ENCODE measurements at regions not wholly inside any gene's neighbourhood (a gene's known extent, or its start where the extent isn't known, plus 50 kb on each side); places are given as distances from the start of the nearest gene placed in this dataset.
"Not testable (repeated sequence)": the region's sequence is repeated elsewhere in the genome, so short reads cannot be mapped to it uniquely, and the experiment has no call there.

- no peak for DNase-seq
Measured at GRCh38 chr17:53631486-53631885, 191.2 kb upstream of the KIF2B start.

DNA sequence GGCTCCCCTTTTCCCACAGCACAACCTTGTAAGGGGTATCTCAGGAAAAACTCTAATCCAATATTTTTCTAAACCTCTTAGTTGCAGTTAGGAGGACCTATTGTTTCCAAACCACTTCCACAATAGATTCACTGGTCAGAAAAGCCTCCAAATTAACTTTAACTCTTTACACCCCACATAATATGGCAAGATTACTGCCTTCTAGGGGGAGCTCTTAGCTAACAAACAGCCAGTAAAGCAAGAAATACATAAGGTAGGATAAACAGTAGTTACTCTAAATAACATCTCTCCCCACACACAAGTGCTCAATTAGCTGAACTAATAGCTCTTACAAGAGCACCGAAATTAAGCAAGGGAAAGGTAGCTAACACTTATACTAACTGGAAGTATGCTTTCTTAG, 192.1 kb upstream of the KIF2B start:
- no peak for DNase-seq

GRCh38 chr17:53630115-53630514, 192.6 kb upstream of the KIF2B start:
- no peak for DNase-seq

GRCh38 chr17:53629188-53629587, 193.5 kb upstream of the KIF2B start:
- no peak for DNase-seq

- no peak for DNase-seq
Measured at GRCh38 chr17:53628011-53628410, 194.7 kb upstream of the KIF2B start.

GRCh38 chr17:53627511-53627910, 195.2 kb upstream of the KIF2B start:
- no peak for DNase-seq

GRCh38 chr17:53626286-53626685, 196.4 kb upstream of the KIF2B start:
- DNase-seq, result no peak

GRCh38 chr17:53619025-53619424, 203.7 kb upstream of the KIF2B start:
- DNase-seq, result no peak

- not testable (repeated sequence) for DNase-seq
Measured at GRCh38 chr17:53608208-53608607, 214.5 kb upstream of the KIF2B start.

- DNase-seq, result no peak
Measured at GRCh38 chr17:53607475-53607874, 215.3 kb upstream of the KIF2B start.

DNA sequence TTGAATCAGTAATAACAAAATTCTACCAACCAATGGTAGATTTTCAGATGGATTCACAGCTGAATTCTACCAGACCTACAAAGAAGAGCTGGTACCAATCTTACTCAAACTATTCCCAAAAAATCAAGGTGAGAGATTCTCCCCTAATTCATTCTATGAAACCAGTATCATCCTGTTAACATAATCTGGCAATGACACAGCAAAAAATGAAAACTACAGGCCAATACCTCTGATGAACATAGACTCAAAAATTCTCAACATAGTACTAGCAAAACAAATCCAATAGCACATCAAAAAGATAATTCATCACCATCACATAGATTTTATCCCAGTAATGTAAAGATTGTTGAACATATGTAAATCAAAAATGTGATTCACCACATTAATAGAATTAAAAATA, 234.4 kb upstream of the KIF2B start:
- DNase-seq, result no peak

DNA sequence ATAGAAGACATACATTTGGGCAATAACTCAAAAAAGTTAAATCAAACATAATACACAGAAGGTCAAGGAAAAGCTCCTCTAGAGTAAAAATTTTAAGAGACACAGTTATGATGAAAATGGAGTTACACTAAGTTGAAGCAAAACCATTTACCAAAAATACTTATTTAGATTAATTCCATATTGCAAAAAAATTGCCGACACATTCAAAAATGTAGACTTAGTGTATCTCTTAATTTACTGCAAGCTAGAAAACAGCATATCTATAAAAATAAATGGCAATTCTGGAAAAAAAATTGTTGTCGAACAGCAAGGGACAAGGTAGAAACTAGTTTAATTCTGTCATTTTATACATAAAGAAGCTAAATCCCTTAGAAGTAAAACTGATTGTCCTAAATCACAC, 248.7 kb upstream of the KIF2B start:
- DNase-seq, result no peak

DNA sequence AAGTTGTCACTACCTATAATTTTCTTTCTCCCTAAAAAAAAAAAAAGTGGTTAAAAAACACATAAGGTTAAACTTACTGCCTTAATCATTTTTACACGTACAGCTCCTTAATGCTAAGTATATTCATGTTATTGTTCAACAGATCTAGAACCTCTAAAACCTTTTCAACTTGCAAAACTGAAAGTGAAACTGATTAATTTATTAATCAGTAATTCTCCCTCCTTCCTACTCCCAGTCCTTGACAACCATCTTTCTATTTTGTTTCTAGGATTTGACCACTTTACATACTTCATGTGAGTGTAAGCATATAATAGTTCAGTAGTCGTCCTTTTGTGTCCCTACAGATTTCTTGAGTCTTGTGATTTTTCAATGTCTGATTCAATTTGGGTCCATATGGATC, 251.4 kb upstream of the KIF2B start:
- no peak for DNase-seq

DNA sequence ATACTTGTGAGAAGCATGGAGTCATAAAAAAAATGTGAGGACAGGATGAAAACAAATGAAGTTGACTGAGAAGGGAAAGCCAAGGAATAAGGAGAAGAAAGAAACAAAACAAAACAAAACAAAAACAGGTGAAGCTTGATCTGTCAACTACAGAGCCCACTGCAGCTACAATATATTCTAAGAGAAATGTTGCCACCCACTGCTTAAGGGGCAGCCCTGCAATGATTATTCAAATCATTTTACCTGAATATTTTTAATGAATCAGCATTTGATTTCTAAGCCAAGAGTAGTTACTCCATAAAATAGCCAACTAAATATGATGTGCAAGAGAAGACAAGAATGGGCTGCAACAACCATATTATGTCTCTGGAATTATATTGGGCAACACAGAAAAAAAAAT, 252.0 kb upstream of the KIF2B start:
- DNase-seq, result no peak

DNA sequence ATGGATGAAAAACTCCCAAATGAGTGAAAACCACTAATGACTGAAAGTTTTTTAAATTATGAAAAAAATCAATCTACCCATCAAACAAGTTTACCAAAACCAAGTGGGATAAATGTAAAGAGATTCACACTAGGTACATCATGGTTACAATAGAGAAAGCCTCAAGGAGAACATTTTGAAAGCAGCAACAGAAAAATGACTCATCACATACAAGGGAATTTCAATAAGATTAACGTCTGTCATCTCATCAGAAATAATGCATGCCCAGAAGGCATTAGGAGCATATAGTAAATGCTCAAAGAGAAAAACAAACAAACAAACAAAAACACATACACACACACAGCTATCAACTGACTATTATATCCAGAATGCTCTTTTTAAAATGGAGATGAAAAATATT, 261.8 kb upstream of the KIF2B start:
- no peak for DNase-seq

GRCh38 chr17:53548252-53548651, 274.5 kb upstream of the KIF2B start:
- no peak for DNase-seq

DNA sequence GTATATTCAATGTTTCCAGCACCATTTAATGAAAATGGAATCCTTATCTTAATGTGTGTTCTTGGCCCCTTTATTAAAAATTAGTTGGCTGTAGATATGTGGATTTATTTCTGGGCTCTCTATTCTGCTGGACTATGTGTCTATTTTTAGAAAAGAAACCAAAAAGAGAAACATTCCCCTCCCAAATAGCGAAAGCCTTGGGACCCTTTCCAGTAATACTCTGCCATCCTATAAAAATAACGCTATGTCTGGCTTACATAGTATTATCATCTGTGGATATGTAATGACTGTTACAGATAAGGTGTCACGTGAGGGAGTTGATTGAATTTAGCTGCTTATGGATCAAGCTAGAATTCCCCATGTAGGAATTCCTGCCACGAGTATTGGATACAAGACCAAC, 279.3 kb upstream of the KIF2B start:
- no peak for DNase-seq

DNA sequence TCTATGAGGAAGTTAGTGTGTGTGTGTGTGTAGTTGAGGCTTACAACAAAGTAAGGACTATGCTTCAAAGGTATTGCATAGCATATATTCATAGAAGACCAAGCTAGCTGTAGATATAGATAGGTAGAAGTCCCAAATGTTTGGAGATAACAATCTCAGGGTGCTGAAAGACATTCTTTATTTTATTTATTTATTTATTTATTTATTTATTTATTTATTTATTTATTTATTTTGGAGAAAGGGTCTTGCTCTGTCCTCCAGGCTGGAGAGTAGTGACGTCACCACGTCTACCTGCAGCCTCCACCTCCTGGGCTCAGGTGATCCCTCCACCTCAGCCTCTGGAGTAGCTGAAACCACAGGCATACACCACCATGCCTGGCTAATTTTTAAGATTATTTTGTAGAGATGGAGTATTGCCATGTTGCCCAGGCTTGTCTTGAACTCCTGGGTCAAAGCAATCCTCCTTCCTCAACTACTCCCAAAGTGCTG, 284.6 kb upstream of the KIF2B start:
- DNase-seq, result no peak

DNA sequence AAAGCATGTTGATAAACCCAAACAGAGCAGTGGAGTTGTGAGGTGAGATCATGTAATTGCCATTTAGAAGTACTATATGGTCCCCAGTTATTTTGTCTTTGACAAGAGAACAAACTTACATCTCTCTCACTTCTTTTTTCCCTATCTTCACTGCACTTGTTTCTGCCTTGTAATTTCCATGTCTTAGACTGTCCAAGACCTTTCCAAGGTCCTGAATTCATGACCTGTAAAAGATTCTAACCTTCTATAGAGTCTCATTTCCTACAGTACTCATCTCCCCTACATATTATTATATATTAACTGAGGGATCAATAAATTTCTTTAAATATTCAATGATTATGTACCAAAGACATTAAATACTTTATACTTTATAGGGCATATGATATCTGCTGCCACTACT, 295.3 kb upstream of the KIF2B start:
- no peak for DNase-seq

- DNase-seq, result no peak
Measured at GRCh38 chr17:53525590-53525989, 297.1 kb upstream of the KIF2B start.

DNA sequence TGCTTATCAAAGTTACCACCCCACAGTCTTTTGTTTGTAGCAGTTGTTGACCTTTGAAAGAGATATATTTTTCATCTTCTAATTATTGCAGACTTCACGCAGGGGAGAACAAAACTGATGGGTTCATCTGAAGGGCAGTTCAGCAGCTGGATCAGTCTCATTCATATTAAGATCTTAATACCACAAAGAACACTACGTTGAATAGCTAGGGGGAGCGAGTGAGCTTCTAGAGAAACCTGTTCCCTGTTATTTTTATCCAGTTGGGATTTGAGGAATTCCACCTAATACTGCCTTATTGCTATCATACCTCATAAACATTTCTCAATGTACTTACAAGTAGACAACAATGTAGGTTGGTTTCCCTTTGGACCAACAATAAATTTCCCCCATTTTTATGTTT, 306.1 kb upstream of the KIF2B start:
- no peak for DNase-seq

DNA sequence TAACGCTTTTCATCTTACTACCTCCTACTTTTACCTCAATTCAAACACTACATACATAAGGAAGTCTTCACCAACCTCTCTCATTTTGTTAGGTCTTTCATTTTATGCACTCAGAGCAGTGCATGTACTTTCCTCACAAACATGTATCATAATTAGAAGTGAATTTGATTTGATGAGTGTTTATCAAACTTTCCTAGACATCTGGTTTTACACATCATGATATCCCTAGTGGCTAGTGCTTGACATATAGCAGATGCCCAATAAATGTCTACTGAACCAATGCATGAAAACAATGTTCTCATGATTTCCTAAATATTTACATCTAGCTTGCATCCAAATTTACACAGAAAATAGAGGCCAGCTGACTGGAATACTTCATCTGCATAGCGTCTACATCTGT, 323.4 kb upstream of the KIF2B start:
- no peak for DNase-seq

DNA sequence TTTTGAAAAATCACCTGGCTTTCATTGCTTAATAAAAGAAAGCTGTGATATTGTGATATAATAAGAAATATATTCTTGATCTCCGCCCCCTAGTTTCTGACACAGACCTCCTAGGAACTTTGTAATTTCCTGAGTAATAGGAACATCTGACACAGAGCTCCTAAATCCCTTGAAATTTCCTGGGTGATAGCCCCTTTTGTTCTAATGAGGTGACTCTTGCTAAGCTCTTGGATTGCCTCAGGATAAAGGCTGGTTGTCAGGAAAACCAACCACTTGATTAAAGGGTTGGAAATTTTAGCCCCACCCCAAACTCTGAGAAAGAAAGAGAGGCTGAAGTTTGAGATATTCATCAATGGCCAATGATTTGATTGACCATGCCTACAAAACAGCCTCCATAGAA, 326.4 kb upstream of the KIF2B start:
- DNase-seq, result no peak

- no peak for DNase-seq
Measured at GRCh38 chr17:53492532-53492931, 330.2 kb upstream of the KIF2B start.

DNA sequence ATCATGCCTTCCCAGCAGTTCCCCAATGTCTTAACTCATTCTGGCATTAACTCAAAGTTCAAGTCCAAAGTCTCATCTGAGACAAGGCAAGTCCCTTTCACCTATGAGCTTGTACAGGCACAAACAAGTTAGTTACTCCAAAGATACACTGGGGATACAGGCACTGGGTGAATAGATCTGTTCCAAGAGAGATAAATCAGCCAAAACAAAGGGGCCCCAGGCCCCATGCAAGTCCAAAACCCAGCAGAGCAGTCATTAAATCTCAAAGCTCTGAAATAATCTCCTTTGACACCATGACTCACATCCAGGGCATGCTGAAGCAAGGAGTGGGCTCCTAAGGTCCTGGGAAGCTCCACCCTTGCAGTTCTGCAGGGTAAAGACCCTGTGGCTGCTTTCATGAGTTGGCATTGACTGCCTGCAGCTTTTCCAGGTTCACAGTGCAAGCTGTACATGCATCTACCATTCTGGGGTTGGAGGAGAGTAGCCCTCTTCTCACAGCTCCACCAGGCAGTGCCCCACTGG, 332.2 kb upstream of the KIF2B start:
- no peak for DNase-seq

DNA sequence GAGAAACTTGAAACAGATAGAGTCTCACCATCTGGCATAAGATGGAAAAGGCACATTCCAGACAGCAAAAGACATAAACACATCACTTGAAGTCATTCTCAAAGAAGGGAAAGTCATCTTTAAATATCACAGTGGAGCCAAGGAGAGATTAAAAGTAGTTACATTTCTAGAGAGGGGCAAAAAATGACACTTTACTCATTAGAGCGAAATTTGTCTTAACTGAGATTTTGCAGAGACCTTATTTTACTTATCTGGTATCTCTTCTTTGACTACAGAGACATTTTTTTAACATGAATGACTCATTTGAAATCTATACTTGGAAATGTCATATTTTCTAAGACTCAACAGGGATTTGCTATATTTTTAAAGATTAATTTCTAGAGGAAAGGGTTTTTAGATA, 339.0 kb upstream of the KIF2B start:
- DNase-seq, result no peak

Measured in cortex of kidney (tissue), 1 donor.